A549 (cell line): ENCODE measurements at regions not wholly inside any gene's neighbourhood (a gene's known extent, or its start where the extent isn't known, plus 50 kb on each side); places are given as distances from the start of the nearest gene placed in this dataset.

Experiments
- ESRRA ChIP-seq: fragments of 150-350 bp; IDR thresholded peaks from 2 replicates; pipeline ENCODE4 v1.6.1; 2014; ENCODE audit warnings: mild to moderate bottlenecking, low read length, borderline replicate concordance
- FOSL2 ChIP-seq, 2 experiments: fragments of 450-650 bp in 1 of 2; fragments of >200 bp in 1 of 2; sonication (Bioruptor Twin) in 1 of 2; formaldehyde crosslinking; IDR thresholded peaks; 2 replicates each; pipeline versions ENCODE4 v1.5.0 to v1.6.1; 2016 to 2020; ENCODE audit warnings: mild to moderate bottlenecking in 1 of 2, moderate library complexity in 1 of 2
- JUN ChIP-seq, 2 experiments: fragments of >200 bp; sonication (Bioruptor Twin); formaldehyde crosslinking; IDR thresholded peaks; 2 replicates in 1 of 2; 3 replicates in 1 of 2; pipeline ENCODE4 v1.6.1; 2016 to 2017
- RAD21 ChIP-seq, 2 experiments: fragments of >200 bp in 1 of 2; sonication (Bioruptor Twin) in 1 of 2; formaldehyde crosslinking in 1 of 2; IDR thresholded peaks in 1 of 2; conservative IDR thresholded peaks in 1 of 2; 2 replicates in 1 of 2; 3 replicates in 1 of 2; pipeline ENCODE4 v1.6.1; 2012 to 2018; ENCODE audit warnings: inconsistent platforms in 1 of 2
- SMC3 ChIP-seq: fragments of >200 bp; sonication (Bioruptor Twin); formaldehyde crosslinking; IDR thresholded peaks from 3 replicates; pipeline ENCODE4 v1.6.1; 2018; ENCODE audit warnings: inconsistent platforms
- ZSCAN20 ChIP-seq: fragments of 250-450 bp; sonication (Bioruptor Pico); IDR thresholded peaks from 2 replicates; pipeline ENCODE4 v1.8.0; 2022; ENCODE audit warnings: mild to moderate bottlenecking, moderate library complexity
- TF ChIP-seq, protein P1 (sequence below): fragments of >200 bp; sonication (Bioruptor Twin); formaldehyde crosslinking; IDR thresholded peaks from 3 replicates; pipeline ENCODE4 v1.5.1; 2016
- TF ChIP-seq, protein P2 (sequence below): IDR thresholded peaks from 2 replicates; pipeline ENCODE4 v1.6.1; 2012
- TF ChIP-seq, protein P3 (sequence below): IDR thresholded peaks from 2 replicates; pipeline ENCODE4 v1.6.1; 2012

DNA sequence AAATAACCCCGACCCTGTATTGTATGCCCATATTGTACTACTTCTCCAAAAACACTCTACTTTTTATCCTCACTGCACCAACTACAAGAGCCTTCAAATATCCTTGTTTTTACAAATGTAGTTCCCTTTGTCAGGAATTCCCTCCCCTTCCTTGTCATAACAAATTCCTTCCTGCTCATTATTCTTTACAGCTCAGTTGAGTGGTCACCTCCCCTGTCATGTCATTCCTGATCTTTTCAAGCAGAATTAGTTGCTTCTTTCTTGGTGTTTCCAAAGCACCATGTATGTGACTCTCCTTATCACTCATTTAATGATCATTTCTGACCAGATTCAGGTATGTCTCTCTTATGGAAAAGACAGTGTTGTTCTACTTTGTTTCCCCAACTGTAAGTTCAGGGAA, 194.2 kb upstream of the SMC2 start:
- TF ChIP-seq, protein P1, sequence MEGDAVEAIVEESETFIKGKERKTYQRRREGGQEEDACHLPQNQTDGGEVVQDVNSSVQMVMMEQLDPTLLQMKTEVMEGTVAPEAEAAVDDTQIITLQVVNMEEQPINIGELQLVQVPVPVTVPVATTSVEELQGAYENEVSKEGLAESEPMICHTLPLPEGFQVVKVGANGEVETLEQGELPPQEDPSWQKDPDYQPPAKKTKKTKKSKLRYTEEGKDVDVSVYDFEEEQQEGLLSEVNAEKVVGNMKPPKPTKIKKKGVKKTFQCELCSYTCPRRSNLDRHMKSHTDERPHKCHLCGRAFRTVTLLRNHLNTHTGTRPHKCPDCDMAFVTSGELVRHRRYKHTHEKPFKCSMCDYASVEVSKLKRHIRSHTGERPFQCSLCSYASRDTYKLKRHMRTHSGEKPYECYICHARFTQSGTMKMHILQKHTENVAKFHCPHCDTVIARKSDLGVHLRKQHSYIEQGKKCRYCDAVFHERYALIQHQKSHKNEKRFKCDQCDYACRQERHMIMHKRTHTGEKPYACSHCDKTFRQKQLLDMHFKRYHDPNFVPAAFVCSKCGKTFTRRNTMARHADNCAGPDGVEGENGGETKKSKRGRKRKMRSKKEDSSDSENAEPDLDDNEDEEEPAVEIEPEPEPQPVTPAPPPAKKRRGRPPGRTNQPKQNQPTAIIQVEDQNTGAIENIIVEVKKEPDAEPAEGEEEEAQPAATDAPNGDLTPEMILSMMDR, result no peak
- TF ChIP-seq SMC3, result no peak
- TF ChIP-seq FOSL2 (IDR thresholded peaks at IDR 0.05), result no peak
- TF ChIP-seq FOSL2 (CRISPR knock-in tag; IDR thresholded peaks at IDR 0.05), result no peak
- no peak for TF ChIP-seq JUN (IDR thresholded peaks at IDR 0.05)
- TF ChIP-seq ZSCAN20, result no peak
- TF ChIP-seq ESRRA, result no peak
- TF ChIP-seq, protein P2, sequence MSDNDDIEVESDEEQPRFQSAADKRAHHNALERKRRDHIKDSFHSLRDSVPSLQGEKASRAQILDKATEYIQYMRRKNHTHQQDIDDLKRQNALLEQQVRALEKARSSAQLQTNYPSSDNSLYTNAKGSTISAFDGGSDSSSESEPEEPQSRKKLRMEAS, result no peak
- TF ChIP-seq RAD21 (conservative IDR thresholded peaks at IDR 0.05 in 1 of 2, IDR thresholded peaks at IDR 0.05 in 1 of 2), result no peak
- TF ChIP-seq, protein P3, sequence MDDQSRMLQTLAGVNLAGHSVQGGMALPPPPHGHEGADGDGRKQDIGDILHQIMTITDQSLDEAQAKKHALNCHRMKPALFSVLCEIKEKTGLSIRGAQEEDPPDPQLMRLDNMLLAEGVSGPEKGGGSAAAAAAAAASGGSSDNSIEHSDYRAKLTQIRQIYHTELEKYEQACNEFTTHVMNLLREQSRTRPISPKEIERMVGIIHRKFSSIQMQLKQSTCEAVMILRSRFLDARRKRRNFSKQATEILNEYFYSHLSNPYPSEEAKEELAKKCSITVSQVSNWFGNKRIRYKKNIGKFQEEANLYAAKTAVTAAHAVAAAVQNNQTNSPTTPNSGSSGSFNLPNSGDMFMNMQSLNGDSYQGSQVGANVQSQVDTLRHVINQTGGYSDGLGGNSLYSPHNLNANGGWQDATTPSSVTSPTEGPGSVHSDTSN, result no peak
